ENCODE measurements at regions not wholly inside any gene's neighbourhood (a gene's known extent, or its start where the extent isn't known, plus 50 kb on each side); places are given as distances from the start of the nearest gene placed in this dataset.

- no peak overlapping the region for H3K4me3 ChIP-seq
- WGBS = 88% methylated on average over 1 of the region's 1 CpG
- no peak for TF ChIP-seq POLR2AphosphoS5 (IDR thresholded peaks at IDR 0.05)
- H3K4me1 ChIP-seq (replicated peaks) = no peaks in the 10 kb centered on the region
- intact Hi-C loops (cut with DNase I) = no loop called here
- no peaks in the 10 kb centered on the region for H3K36me3 ChIP-seq
- no peaks in the 10 kb centered on the region for H3K27me3 ChIP-seq (replicated peaks; ENCODE audit: insufficient read depth)
- no peak overlapping the region for H3K27ac ChIP-seq
- DNase-seq (ENCODE audit: low spot score) = no peak
- H3K9me3 ChIP-seq = no peaks in the 10 kb centered on the region
Measured at GRCh38 chr14:66435683-66436082, 50.5 kb upstream of the CCDC196 start.

Small RNAs in the stretch of these regions (small RNA-seq; reads per million reads assigned to genes)
- gene RF00019 = 0 reads per million in 2 donors
